PC-3 (cell line): ENCODE measurements at regions not wholly inside any gene's neighbourhood (a gene's known extent, or its start where the extent isn't known, plus 50 kb on each side); places are given as distances from the start of the nearest gene placed in this dataset.

ENCODE experiments used
- ATAC-seq: fragments of 200-7000 bp; cut with Tn5 transposase; 2 replicates; pipeline ENCODE4 v1.9.1; 2020; ENCODE audit warnings: mild to moderate bottlenecking, moderate library complexity
- BruUV-seq: library from RNA; stranded (reverse); fragments of 400-500 nt; replicated peaks from 2 replicates; lab custom pipeline; 2021; lab: Mats Ljungman, UMichigan
- CTCF ChIA-PET: fragments of 300-600 bp; sonication (Branson Sonifier 250); formaldehyde crosslinking; loops from one replicate; lab custom pipeline; 2022; ENCODE audit warnings: antibody characterized with exemption; lab: Charles Lee
- POLR2A ChIA-PET: fragments of 300-600 bp; sonication (Branson Sonifier 250); formaldehyde crosslinking; loops from one replicate; lab custom pipeline; 2022; ENCODE audit warnings: antibody characterized with exemption; ENCODE audit not compliant: unreplicated experiment; lab: Charles Lee
- DNase-seq: peaks from one replicate; pipeline ENCODE4 v3.0.0-alpha.2; 2015
- H2AFZ ChIP-seq: fragments of 300-600 bp; sonication (generic); 2 replicates; pipeline ENCODE4 v1.6.0; 2016; ENCODE audit warnings: antibody characterized with exemption, low read length
- H3F3A ChIP-seq: fragments of 300-600 bp; sonication (generic); one replicate; pipeline ENCODE4 v1.6.0; 2017; ENCODE audit warnings: antibody characterized with exemption, low read length, control low read depth, mild to moderate bottlenecking; ENCODE audit not compliant: unreplicated experiment
- H3K27ac ChIP-seq: fragments of 300-600 bp; sonication (generic); 2 replicates; pipeline ENCODE4 v1.5.1; 2016; ENCODE audit warnings: mild to moderate bottlenecking, low read length
- H3K27me3 ChIP-seq: fragments of 300-600 bp; sonication (generic); 2 replicates; pipeline ENCODE4 v1.6.1; 2016; ENCODE audit warnings: low read length, mixed read lengths
- H3K36me3 ChIP-seq: fragments of 300-600 bp; sonication (generic); 2 replicates; pipeline ENCODE4 v1.6.1; 2016; ENCODE audit warnings: low read depth, mixed run types, low read length, mixed read lengths
- H3K4me1 ChIP-seq: fragments of 300-600 bp; sonication (generic); 2 replicates; pipeline ENCODE4 v1.5.1; 2016; ENCODE audit warnings: low read length; ENCODE audit not compliant: insufficient read depth
- H3K4me2 ChIP-seq: fragments of 300-600 bp; sonication (generic); 2 replicates; pipeline ENCODE4 v1.6.0; 2016; ENCODE audit warnings: low read length
- H3K4me3 ChIP-seq: fragments of 300-600 bp; sonication (generic); 2 replicates; pipeline ENCODE4 v1.5.1; 2016; ENCODE audit warnings: mild to moderate bottlenecking, low read length, mixed read lengths
- H3K79me2 ChIP-seq: fragments of 300-600 bp; sonication (generic); 2 replicates; pipeline ENCODE4 v1.6.1; 2017; ENCODE audit warnings: low read length, mixed read lengths
- H3K9ac ChIP-seq: fragments of 300-600 bp; sonication (generic); 2 replicates; pipeline ENCODE4 v1.6.0; 2016; ENCODE audit warnings: mild to moderate bottlenecking, low read length
- H3K9me2 ChIP-seq: fragments of 300-600 bp; sonication (generic); replicated peaks from 2 replicates; pipeline ENCODE4 v1.6.1; 2016; ENCODE audit warnings: mixed run types, low read length, mixed read lengths
- H3K9me3 ChIP-seq: fragments of 300-600 bp; sonication (generic); 2 replicates; pipeline ENCODE4 v1.6.1; 2016; ENCODE audit warnings: low read length, mixed read lengths
- H4K20me1 ChIP-seq: fragments of 300-600 bp; sonication (generic); 2 replicates; pipeline ENCODE4 v1.6.1; 2016; ENCODE audit warnings: low read length, mixed read lengths
- EZH2 ChIP-seq: fragments of 300-600 bp; sonication (generic); IDR thresholded peaks from one replicate; pipeline ENCODE4 v1.6.1; 2017; ENCODE audit warnings: antibody characterized with exemption, mild to moderate bottlenecking, low read length; ENCODE audit not compliant: unreplicated experiment
- EZH2phosphoT487 ChIP-seq: fragments of 300-600 bp; sonication (generic); IDR thresholded peaks from 2 replicates; pipeline ENCODE4 v1.6.1; 2018; ENCODE audit warnings: mild to moderate bottlenecking, antibody characterized with exemption, low read length, borderline replicate concordance
- intact Hi-C: fragments of 100-400 bp; cut with micrococcal nuclease; formaldehyde crosslinking; loops from 2 replicates; pipeline ENCODE4 v1.9.0; 2023
- TF ChIP-seq, protein P1 (sequence below): fragments of 300-600 bp; sonication (generic); conservative IDR thresholded peaks from 2 replicates; pipeline ENCODE4 v1.5.1; 2017; ENCODE audit warnings: antibody characterized with exemption, low read depth, mild to moderate bottlenecking, low read length

DNA sequence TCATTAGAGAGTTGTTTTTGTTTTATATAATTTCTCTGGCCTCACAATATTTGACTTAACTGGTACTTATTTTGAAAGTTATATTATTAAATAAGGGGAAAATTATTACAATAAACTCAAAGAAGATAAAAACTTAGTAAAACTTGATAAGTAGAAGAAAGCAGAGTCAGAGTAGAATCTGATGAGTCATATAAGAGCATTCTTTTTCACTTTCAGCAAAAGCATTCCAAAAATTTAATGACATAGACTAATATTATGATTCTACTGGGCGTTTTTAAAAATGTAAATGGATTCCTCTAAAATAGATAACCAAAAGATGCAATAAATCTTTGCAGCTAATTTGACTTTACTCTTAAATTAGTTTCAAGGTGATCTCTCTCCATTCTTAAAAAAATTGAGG is 366.3 kb upstream of the IMPG1 start:
- Histone ChIP-seq H3K36me3 (no peaks in the 10 kb centered on the region), H3K4me1 (no peaks in the 10 kb centered on the region), H3K4me3 (no peak overlapping the region), H3K27ac (no peak overlapping the region), H3K4me2 (no peak overlapping the region), H2AFZ (no peak overlapping the region), H3K9me2 (no peaks in the 10 kb centered on the region), H4K20me1 (no peaks in the 10 kb centered on the region), H3K27me3 (no peaks in the 10 kb centered on the region), H3K9me3 (no peaks in the 10 kb centered on the region), H3F3A (no peaks in the 10 kb centered on the region), H3K79me2 (no peaks in the 10 kb centered on the region), H3K9ac (no peak overlapping the region)
- BruUV-seq = no TSS peak
- ChIA-PET CTCF (no interaction called here), POLR2A (no interaction called here)
- DNase-seq (no peak), ATAC-seq (no peak)
- TF ChIP-seq, protein P1, sequence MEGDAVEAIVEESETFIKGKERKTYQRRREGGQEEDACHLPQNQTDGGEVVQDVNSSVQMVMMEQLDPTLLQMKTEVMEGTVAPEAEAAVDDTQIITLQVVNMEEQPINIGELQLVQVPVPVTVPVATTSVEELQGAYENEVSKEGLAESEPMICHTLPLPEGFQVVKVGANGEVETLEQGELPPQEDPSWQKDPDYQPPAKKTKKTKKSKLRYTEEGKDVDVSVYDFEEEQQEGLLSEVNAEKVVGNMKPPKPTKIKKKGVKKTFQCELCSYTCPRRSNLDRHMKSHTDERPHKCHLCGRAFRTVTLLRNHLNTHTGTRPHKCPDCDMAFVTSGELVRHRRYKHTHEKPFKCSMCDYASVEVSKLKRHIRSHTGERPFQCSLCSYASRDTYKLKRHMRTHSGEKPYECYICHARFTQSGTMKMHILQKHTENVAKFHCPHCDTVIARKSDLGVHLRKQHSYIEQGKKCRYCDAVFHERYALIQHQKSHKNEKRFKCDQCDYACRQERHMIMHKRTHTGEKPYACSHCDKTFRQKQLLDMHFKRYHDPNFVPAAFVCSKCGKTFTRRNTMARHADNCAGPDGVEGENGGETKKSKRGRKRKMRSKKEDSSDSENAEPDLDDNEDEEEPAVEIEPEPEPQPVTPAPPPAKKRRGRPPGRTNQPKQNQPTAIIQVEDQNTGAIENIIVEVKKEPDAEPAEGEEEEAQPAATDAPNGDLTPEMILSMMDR = no peak
- TF ChIP-seq EZH2 (no peak), EZH2phosphoT487 (no peak)
- intact Hi-C loops = no loop called here

DNA sequence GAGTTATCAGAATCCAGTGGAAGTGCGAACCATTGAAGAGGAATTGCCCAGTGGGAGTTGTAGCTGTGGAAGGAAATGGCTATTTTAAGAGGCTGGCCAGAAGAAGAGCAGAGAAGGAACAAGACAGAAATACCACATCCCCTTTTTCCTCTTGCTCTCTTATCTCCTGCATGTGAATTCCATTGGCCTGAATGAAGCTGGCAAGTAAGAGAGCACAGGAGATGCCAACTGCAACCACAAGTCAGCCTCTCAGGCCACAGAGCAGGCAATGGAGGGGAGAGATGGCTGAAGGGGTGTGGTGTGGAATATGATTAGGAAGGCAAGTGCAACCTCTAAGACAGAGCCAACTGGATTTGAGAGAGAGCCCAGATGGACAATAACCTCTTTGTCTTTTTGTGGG is 362.7 kb upstream of the IMPG1 start:
- CTCF ChIA-PET = no interaction called here

DNA sequence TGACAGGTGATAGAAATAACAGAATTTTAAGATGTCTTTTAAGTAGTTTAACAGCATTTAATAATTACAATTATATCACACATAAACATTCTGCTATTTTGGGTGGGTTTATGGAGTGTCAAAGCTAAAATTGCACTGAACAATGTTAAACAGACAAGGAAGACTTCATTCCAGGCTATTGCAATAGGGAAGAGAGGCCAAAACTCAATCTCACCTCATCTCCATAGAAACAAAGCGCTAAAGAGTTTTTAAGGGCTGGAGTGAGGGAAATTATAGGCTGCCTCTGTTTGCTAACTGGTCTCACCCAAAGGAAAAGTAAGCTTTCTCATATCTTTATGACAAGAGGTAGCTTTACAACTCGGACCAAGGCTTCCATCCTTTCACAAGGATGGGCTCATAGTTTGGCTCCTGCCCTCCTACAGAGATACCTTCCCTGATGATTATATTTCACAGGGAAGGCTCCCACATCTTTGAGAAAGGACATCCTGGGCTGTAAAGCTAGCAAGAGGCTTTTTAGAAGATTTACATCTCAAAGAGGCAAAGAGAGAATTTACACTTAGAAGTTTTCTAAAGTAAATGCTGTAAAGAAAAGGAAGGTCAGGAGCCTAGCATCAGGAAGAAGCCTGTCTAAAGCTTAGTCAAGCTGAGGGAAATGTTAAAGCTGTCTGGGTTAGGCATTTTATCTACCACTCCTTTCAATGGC is 350.2 kb upstream of the IMPG1 start:
- TF ChIP-seq, protein P1 = no peak
- no peak for TF ChIP-seq EZH2phosphoT487
- TF ChIP-seq EZH2 = no peak
- no peaks in the 10 kb centered on the region for H3K36me3 ChIP-seq
- no peaks in the 10 kb centered on the region for H3K4me1 ChIP-seq
- no peaks in the 10 kb centered on the region for H4K20me1 ChIP-seq
- CTCF ChIA-PET = no interaction called here
- no peaks in the 10 kb centered on the region for H3K79me2 ChIP-seq
- no peak overlapping the region for H3K9ac ChIP-seq
- no TSS peak for BruUV-seq
- no peak overlapping the region for H3K4me2 ChIP-seq
- POLR2A ChIA-PET = no interaction called here
- ATAC-seq = no peak
- no peak for DNase-seq
- intact Hi-C loops = no loop called here
- no peak overlapping the region for H3K27ac ChIP-seq
- H3K9me2 ChIP-seq = no peaks in the 10 kb centered on the region
- no peak overlapping the region for H3K4me3 ChIP-seq
- no peaks in the 10 kb centered on the region for H3K27me3 ChIP-seq
- H3K9me3 ChIP-seq = no peaks in the 10 kb centered on the region
- H2AFZ ChIP-seq = no peak overlapping the region
- H3F3A ChIP-seq = no peaks in the 10 kb centered on the region

More for the DNA sequence above, 362.7 kb upstream of the IMPG1 start:
- Histone ChIP-seq H3K9me3 (no peaks in the 10 kb centered on the region), H2AFZ (no peak overlapping the region), H3F3A (no peaks in the 10 kb centered on the region), H3K4me3 (no peak overlapping the region), H3K9me2 (no peaks in the 10 kb centered on the region), H3K9ac (no peak overlapping the region), H3K27ac (no peak overlapping the region), H3K36me3 (no peaks in the 10 kb centered on the region), H3K4me1 (no peaks in the 10 kb centered on the region), H3K79me2 (no peaks in the 10 kb centered on the region), H4K20me1 (no peaks in the 10 kb centered on the region), H3K27me3 (no peaks in the 10 kb centered on the region), H3K4me2 (no peak overlapping the region)
- DNase-seq = no peak
- no peak for ATAC-seq
- POLR2A ChIA-PET = no interaction called here
- intact Hi-C loops = no loop called here
- BruUV-seq = no TSS peak
- TF ChIP-seq, protein P1 = no peak
- no peak for TF ChIP-seq EZH2
- TF ChIP-seq EZH2phosphoT487 = no peak
